ENCODE measurements at regions not wholly inside any gene's neighbourhood (a gene's known extent, or its start where the extent isn't known, plus 50 kb on each side); places are given as distances from the start of the nearest gene placed in this dataset.

DNA sequence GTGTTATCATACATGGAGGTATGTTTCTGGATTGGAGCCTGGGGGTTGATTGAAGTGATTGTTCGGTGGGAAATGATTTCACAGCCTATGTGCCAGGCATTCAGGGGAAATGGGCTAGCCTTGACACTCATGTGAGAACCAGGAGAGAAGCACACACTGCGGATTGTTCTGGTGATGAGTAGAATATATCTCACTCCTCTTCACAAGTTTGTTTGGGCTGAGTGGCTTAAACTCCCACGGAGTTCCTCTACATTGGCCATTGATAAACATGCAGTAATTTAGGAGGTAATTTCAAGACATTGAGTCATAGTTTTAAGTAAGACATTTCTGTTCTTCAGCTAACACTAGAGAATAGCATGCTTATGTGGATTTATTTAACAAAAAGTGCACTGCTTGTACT is 498.9 kb upstream of the NETO1 start:
- TF ChIP-seq, protein P1, sequence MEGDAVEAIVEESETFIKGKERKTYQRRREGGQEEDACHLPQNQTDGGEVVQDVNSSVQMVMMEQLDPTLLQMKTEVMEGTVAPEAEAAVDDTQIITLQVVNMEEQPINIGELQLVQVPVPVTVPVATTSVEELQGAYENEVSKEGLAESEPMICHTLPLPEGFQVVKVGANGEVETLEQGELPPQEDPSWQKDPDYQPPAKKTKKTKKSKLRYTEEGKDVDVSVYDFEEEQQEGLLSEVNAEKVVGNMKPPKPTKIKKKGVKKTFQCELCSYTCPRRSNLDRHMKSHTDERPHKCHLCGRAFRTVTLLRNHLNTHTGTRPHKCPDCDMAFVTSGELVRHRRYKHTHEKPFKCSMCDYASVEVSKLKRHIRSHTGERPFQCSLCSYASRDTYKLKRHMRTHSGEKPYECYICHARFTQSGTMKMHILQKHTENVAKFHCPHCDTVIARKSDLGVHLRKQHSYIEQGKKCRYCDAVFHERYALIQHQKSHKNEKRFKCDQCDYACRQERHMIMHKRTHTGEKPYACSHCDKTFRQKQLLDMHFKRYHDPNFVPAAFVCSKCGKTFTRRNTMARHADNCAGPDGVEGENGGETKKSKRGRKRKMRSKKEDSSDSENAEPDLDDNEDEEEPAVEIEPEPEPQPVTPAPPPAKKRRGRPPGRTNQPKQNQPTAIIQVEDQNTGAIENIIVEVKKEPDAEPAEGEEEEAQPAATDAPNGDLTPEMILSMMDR (conservative IDR thresholded peaks at IDR 0.05; ENCODE audit: low read length), result no peak
- TF ChIP-seq EZH2phosphoT487 (IDR thresholded peaks at IDR 0.05; ENCODE audit: borderline replicate concordance), result no peak

All from Loucy (cell line).